ENCODE measurements at regions not wholly inside any gene's neighbourhood (a gene's known extent, or its start where the extent isn't known, plus 50 kb on each side); places are given as distances from the start of the nearest gene placed in this dataset.

DNA sequence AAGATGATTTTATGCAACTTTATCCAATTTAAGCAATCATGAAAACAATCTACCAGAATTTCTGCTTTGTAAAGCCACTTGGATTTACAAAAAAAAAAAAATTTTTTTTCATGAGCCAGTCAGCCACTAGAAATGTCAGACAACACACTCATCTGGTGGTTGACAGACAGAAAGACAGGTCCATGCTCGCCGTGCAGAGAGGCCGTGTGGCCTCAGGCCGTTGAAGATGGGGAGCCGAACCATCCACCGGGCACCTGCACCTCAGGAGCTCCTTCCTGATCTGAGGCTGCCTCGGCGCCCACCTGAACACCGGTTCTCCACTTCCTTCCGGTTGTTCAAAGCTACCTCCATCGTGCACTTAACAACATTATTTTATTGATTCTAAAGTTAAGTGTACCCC is 138.0 kb upstream of the IRX4 start:
- DNase-seq (ENCODE audit: extremely low read depth, low read depth), result no peak
- no peak overlapping the region for H3K4me3 ChIP-seq (replicated peaks; ENCODE audit: low read depth, low read length)

DNA sequence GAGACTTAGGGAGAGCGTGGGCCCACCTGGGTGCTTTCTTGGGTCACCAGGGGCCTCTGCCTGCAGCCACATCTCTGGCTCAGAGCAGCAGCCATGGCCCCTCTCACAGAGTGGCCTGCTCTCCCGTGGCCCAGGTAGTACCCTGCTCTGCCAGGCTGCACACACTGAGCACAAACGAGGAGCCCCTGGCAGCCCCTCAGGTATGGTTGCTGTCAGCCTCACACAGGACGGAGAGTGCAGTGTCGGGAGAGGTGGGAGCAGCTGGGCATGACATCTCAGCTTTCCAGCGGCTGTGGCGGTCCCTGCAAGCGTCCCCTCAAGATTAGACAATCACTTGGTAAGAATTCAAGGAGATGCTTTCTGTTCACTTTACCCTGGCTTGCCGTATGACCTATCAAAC is 137.0 kb upstream of the IRX4 start:
- TF ChIP-seq, protein P1, sequence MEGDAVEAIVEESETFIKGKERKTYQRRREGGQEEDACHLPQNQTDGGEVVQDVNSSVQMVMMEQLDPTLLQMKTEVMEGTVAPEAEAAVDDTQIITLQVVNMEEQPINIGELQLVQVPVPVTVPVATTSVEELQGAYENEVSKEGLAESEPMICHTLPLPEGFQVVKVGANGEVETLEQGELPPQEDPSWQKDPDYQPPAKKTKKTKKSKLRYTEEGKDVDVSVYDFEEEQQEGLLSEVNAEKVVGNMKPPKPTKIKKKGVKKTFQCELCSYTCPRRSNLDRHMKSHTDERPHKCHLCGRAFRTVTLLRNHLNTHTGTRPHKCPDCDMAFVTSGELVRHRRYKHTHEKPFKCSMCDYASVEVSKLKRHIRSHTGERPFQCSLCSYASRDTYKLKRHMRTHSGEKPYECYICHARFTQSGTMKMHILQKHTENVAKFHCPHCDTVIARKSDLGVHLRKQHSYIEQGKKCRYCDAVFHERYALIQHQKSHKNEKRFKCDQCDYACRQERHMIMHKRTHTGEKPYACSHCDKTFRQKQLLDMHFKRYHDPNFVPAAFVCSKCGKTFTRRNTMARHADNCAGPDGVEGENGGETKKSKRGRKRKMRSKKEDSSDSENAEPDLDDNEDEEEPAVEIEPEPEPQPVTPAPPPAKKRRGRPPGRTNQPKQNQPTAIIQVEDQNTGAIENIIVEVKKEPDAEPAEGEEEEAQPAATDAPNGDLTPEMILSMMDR (IDR thresholded peaks at IDR 0.05; ENCODE audit: low read depth, low read length, missing control alignments), result no peak
- no peak overlapping the region for H3K4me3 ChIP-seq (replicated peaks; ENCODE audit: low read depth, low read length)
- no peak for DNase-seq (ENCODE audit: extremely low read depth, low read depth)

More for the DNA sequence above, 138.0 kb upstream of the IRX4 start:
- TF ChIP-seq, protein P1 (IDR thresholded peaks at IDR 0.05; ENCODE audit: low read depth, low read length, missing control alignments), result no peak

DNA sequence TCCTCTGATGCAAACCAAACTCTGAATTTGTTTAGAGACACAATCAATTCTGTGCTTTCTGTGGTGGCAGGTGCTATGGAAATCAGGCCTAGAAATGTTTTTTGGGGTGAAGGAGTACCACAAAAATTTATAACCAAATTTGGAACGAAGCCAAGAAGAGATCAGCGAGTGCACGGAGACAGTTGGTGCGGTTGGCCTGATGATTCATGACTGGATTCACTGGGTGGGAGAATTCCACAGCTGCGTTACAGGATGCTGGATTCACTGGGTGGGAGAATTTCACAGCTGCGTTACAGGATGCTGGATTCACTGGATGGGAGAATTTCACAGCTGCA is 135.6 kb upstream of the IRX4 start:
- DNase-seq (ENCODE audit: extremely low read depth, low read depth), result no peak
- TF ChIP-seq, protein P1 (IDR thresholded peaks at IDR 0.05; ENCODE audit: low read depth, low read length, missing control alignments), result no peak
- no peak overlapping the region for H3K4me3 ChIP-seq (replicated peaks; ENCODE audit: low read depth, low read length)

DNA sequence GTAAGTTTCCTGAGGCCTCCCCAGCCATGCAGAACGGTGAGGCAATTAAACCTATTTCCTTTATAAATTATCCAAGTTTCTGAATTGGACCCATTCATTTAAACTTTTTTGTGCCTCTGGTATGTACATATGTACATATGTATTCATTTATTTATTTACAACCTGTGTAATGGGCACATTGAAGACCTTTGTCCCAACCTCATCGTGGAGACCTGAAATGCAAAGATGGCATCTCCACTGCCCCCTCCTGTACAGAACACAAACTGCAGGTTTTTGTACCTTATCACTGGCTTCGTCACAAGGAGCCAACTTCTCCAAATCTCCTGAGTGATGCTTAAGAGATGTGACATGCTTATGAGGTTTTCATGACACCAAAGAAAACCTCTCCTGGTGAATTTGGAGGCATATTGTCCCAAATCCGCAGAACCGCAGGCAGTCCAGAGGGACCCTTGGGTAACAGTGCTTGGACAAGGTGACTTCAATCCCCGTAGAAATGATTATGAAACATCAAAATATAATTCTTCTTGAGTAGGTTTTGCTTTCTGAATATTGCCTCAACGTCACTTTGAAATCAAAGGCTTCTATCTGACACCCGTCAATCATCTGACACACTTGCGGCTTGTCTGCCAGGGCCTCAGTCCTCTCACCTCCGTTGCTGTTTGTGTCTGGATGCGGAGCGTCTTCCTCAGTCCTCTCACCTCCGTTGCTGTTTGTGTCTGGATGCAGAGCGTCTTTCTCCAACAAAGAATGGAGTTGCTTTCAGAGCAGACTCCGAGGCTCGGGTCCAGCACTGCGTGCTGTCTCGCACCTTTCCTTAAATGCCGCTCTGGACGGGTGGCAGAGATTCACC is 135.0 kb upstream of the IRX4 start:
- H3K4me3 ChIP-seq (replicated peaks; ENCODE audit: low read depth, low read length), result no peak overlapping the region
- DNase-seq (ENCODE audit: extremely low read depth, low read depth), result no peak
- TF ChIP-seq, protein P1 (IDR thresholded peaks at IDR 0.05; ENCODE audit: low read depth, low read length, missing control alignments), result peak; percentile 38

DNA sequence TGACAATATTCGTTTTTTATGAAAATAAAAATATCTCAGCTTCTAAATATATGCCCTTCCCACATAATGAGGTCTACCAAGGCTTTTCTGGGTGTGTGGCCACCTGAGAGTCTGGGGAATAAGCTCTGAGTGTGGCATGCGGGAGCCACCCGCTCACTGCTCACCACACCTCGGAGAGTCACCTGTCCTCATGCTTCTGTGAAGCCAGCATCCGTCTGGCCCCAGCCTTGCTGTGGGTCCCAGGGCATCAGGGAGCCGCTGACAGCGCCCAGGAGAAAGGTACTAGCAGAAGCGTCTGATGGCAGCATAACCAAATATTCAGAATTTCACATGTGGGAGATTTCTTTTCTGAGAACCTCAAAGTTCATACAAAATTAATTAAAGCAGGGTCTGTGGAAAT is 133.2 kb upstream of the IRX4 start:
- no peak overlapping the region for H3K4me3 ChIP-seq (replicated peaks; ENCODE audit: low read depth, low read length)
- no peak for DNase-seq (ENCODE audit: extremely low read depth, low read depth)
- TF ChIP-seq, protein P1 (IDR thresholded peaks at IDR 0.05; ENCODE audit: low read depth, low read length, missing control alignments), result no peak

DNA sequence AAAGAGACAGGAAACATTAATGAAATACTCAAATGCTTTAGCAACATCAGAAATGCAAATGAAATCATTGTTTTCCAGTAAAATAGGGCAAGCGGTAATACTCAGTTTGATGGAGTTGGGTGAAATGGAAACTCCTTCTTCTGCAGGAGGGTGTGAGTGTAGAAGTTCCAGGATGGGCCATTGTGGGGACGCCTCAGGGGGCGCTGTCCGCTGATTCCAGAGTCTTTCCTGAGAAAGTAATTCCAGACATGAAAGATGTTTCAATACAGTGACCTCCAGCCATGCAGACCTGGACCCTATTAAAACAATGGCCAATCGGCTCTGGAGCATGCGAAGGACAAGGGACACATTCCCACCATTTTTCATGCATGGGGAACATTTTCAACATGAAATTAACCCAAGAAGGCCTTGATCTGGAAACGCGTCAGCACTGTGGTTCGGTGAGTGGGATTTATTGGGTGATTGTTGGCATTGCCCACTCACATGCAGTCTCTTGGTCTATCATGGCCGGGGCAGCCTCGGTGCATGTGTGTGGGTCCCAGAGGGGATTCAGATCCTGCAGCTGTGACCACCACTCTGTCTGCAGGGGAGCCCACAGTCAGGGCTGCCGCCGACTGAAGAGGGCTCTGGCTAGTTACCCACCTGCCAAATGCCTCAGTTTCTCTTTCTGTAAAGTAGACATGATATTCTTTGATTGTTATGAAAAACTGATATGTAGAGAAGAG is 132.6 kb upstream of the IRX4 start:
- no peak overlapping the region for H3K4me3 ChIP-seq (replicated peaks; ENCODE audit: low read depth, low read length)
- TF ChIP-seq, protein P1 (IDR thresholded peaks at IDR 0.05; ENCODE audit: low read depth, low read length, missing control alignments), result no peak
- no peak for DNase-seq (ENCODE audit: extremely low read depth, low read depth)
